Esophagus muscularis mucosa (tissue), 4 donors: ENCODE measurements at regions not wholly inside any gene's neighbourhood (a gene's known extent, or its start where the extent isn't known, plus 50 kb on each side); places are given as distances from the start of the nearest gene placed in this dataset.
"Not testable (repeated sequence)": the region's sequence is repeated elsewhere in the genome, so short reads cannot be mapped to it uniquely, and the experiment has no call there.

Experiments used
- DNase-seq: peaks from one replicate; pipeline ENCODE4 v3.0.0-alpha.2; 2017; ENCODE audit errors: extremely low spot score
- H3K27ac ChIP-seq, 4 donors: fragments of 200-600 bp; sonication (generic); replicated peaks in 1 of 4; 1 replicate in 3 of 4; 2 replicates in 1 of 4; pipeline ENCODE4 v1.5.1; 2016 to 2019; ENCODE audit warnings: mild to moderate bottlenecking in 1 of 4
- H3K27me3 ChIP-seq, 4 donors: fragments of 200-600 bp; sonication (generic); one replicate each; pipeline versions ENCODE4 v1.5.1 to v1.6.0; 2016 to 2019
- H3K36me3 ChIP-seq, 4 donors: fragments of 200-600 bp; sonication (generic); one replicate each; pipeline ENCODE4 v1.5.1; 2016 to 2019
- H3K4me1 ChIP-seq, 4 donors: fragments of 200-600 bp; sonication (generic); one replicate each; pipeline ENCODE4 v1.5.1; 2016 to 2019
- H3K4me3 ChIP-seq, 4 donors: fragments of 200-600 bp; sonication (generic); 1 replicate in 2 of 4; 2 replicates in 2 of 4; pipeline ENCODE4 v1.5.1; 2016 to 2019; ENCODE audit warnings: mild to moderate bottlenecking in 4 of 4, moderate library complexity in 1 of 4
- H3K9me3 ChIP-seq, 4 donors: fragments of 200-600 bp; sonication (generic); 1 replicate in 3 of 4; 2 replicates in 1 of 4; pipeline ENCODE4 v1.5.1; 2016 to 2019
- CTCF ChIP-seq, 3 experiments: fragments of 200-600 bp in 2 of 3; fragments of 450-650 bp in 1 of 3; sonication (generic) in 2 of 3; IDR thresholded peaks; one replicate each; pipeline ENCODE4 v1.5.1; 2017 to 2019; ENCODE audit warnings: antibody characterized with exemption in 3 of 3, mild to moderate bottlenecking in 2 of 3, moderate library complexity in 1 of 3
- EP300 ChIP-seq: sonication (generic); formaldehyde crosslinking; IDR thresholded peaks from one replicate; pipeline ENCODE4 v1.6.1; 2017; ENCODE audit warnings: antibody characterized with exemption
- POLR2A ChIP-seq: fragments of 450-650 bp; IDR thresholded peaks from one replicate; pipeline ENCODE4 v1.6.1; 2017; ENCODE audit warnings: antibody characterized with exemption, moderate library complexity, mild to moderate bottlenecking, low read depth
- POLR2AphosphoS5 ChIP-seq, 2 donors: sonication (generic); formaldehyde crosslinking; IDR thresholded peaks; one replicate each; pipeline ENCODE4 v1.6.1; 2017; ENCODE audit warnings: antibody characterized with exemption in 2 of 2
- WGBS: methylation state at CpG from one replicate; pipeline ENCODE4 v1.1.5; 2018; 5-methylcytosine and 5-hydroxymethylcytosine counted together
- intact Hi-C: fragments of 100-400 bp; cut with DNase I; formaldehyde crosslinking; loops from one replicate; pipeline ENCODE4 v1.15.1; 2023

DNA sequence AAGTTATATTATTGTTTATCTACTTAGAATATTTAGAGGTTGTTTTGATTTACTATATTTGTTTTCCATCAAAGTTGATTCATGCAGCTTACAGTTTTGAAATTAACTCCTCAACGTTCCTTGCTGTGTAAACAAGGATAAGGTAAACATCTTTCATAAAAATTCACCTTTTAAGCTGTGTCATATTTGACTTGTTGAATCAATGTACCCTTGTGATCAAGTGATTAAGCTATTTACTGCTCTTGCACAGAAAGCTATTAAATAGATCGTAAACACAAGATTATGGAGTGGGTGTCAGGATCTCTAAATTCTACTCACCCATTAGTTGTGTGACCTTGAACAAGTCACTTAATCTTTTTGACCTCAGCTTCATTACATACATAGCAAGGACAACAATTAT lies 2054.0 kb upstream of the NUDT12 start:
- intact Hi-C loops = no loop called here
- Histone ChIP-seq H3K9me3 (no peaks in the 10 kb centered on the region), H3K27me3 (no peaks in the 10 kb centered on the region), H3K4me3 (no peak overlapping the region), H3K27ac (no peak overlapping the region), H3K4me1 (no peaks in the 10 kb centered on the region), H3K36me3 (no peaks in the 10 kb centered on the region)
- WGBS = 64% methylated on average over 2 of the region's 2 CpGs
- no peak for DNase-seq
- TF ChIP-seq POLR2A = no peak
- no peak for TF ChIP-seq POLR2AphosphoS5 (IDR thresholded peaks at IDR 0.05)
- no peak for TF ChIP-seq CTCF (IDR thresholded peaks at IDR 0.05)
- TF ChIP-seq EP300 = no peak

DNA sequence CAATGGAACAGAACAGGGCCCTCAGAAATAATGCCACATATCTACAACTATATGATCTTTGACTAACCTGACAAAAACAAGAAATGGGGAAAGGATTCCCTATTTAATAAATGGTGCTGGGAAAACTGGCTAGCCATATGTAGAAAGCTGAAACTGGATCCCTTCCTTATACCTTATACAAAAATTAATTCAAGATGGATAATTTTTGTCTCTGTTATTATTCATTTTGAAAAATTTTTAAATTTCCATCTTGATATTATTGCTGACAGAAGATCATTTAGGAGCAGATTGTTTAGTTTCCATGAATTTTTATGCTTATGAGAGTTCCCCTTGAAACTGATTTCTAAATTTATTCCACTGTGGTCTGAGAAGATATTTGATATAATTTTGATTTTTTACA lies 2039.8 kb upstream of the NUDT12 start:
- H3K27ac ChIP-seq, intact Hi-C loops, H3K4me1 ChIP-seq, H3K4me3 ChIP-seq, H3K36me3 ChIP-seq, H3K27me3 ChIP-seq, DNase-seq: not testable (repeated sequence)
- H3K9me3 ChIP-seq = peaks cover 0 to 12% (median 10%) of the 10 kb centered on the region in 4 donors

DNA sequence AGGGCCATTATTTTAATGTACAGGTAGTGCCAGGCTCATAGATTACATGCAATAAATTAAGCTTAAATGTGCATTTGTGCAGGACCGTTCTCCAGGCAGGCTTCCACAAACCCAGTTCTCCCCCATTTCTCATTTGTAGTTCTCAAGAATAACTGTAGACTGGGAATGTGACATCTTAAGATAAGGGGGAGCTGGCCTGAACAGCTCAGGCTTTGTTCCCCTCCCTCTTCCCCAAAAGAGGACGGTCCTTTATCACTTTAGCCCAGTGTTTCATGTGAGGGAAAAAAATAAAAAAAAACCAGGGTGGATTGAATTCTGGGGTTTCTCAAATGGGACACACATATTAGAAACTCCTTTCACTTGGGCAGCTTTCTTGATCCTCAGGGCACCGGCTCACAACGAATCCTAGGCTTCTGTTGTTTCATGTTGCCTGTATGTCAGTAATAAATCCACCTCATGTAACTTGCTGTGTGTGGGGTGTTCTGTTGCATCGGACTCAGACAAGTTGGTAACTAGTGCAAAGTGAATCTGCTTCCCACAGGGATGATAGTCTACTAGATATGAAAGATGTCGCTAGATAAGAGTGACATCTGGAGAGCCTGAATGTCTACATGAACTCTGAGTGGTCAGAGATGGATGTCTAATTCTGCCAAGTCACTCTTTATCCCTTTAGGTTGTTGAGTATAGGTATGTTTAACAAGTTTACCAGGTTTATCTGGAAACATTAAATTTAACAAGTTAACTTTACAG lies 2030.6 kb upstream of the NUDT12 start:
- TF ChIP-seq EP300 (no peak), POLR2A (no peak), POLR2AphosphoS5 (IDR thresholded peaks at IDR 0.05) (no peak), CTCF (IDR thresholded peaks at IDR 0.05) (no peak)
- intact Hi-C loops = no loop called here
- H3K36me3 ChIP-seq = no peaks in the 10 kb centered on the region
- H3K27me3 ChIP-seq = no peaks in the 10 kb centered on the region
- no peak overlapping the region for H3K27ac ChIP-seq
- H3K4me3 ChIP-seq = no peak overlapping the region
- WGBS = 83% methylated on average over 6 of the region's 6 CpGs
- H3K9me3 ChIP-seq = no peaks in the 10 kb centered on the region
- no peaks in the 10 kb centered on the region for H3K4me1 ChIP-seq
- DNase-seq = no peak

- Histone ChIP-seq H3K27ac (no peak overlapping the region), H3K9me3 (no peaks in the 10 kb centered on the region), H3K36me3 (no peaks in the 10 kb centered on the region), H3K4me1 (no peaks in the 10 kb centered on the region), H3K4me3 (no peak overlapping the region), H3K27me3 (no peaks in the 10 kb centered on the region)
- no peak for DNase-seq
- 69% methylated on average over 6 of the region's 6 CpGs for WGBS
- no peak for TF ChIP-seq CTCF (IDR thresholded peaks at IDR 0.05)
- TF ChIP-seq POLR2AphosphoS5 (IDR thresholded peaks at IDR 0.05) = no peak
- TF ChIP-seq POLR2A = no peak
- TF ChIP-seq EP300 = no peak
- intact Hi-C loops = no loop called here
Measured at GRCh38 chr5:105587963-105588662, 2025.5 kb upstream of the NUDT12 start.

DNA sequence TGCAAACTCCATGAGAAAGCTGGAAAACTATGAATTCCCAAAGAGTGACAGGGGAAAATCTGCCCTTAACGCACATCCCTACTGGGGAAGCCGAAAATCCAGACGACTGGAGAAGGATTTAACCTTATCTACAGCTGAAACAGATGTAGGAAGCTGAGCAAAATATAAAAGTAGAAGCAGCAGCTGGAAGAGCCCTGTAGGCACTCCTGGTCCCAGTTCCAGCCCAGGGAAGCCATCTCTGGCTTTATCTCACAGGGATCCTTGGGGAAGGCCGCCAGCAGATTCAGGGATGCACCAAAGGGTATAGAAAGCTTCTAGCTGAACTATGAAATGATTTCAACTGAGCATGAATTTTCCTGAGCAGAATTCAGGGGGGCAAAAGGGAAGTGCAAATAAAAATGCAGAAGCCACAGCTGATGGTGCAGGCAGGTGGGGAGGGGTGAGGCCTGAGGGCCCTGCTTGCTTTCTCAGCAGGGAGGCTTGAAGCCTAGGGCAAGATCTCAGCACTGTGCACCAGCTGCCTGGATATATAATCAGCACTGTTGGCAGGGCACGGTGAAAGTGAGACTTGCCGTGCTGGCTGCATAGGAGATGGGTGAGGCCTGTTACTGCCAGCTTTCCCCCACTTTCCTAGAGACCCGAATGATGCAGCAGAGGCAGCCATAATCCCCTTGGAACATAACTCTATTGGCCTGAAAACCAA lies 2019.5 kb upstream of the NUDT12 start:
- intact Hi-C loops = no loop called here
- Histone ChIP-seq H3K27ac (no peak overlapping the region), H3K4me3 (no peak overlapping the region), H3K4me1 (no peaks in the 10 kb centered on the region), H3K27me3 (no peaks in the 10 kb centered on the region), H3K9me3 (no peaks in the 10 kb centered on the region), H3K36me3 (no peaks in the 10 kb centered on the region)
- WGBS = 64% methylated on average over 4 of the region's 7 CpGs
- no peak for DNase-seq
- TF ChIP-seq CTCF (IDR thresholded peaks at IDR 0.05) (no peak), EP300 (no peak), POLR2A (no peak), POLR2AphosphoS5 (IDR thresholded peaks at IDR 0.05) (no peak)
